ENCODE measurements at regions not wholly inside any gene's neighbourhood (a gene's known extent, or its start where the extent isn't known, plus 50 kb on each side); places are given as distances from the start of the nearest gene placed in this dataset.

DNA sequence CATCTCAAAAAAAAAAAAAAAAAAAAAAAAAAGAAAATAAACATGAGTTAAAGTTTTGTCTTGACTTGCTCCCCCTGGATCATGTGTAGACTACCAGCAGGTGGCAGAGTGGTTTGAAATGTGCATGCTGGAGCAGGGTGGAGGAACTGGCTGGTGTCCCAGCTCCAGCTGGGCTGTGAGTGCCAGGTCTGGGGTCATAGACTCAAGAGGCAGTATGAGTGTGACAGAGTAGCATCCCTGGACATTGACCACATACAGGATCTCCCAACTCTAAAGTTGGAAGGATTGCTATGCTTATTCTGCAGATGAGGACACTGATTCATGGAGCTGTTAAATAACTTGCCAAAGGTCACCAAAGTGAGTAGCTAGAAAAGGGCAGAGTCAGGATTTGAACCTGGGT lies 198.0 kb upstream of the MPHOSPH6 start:
- TF ChIP-seq, protein P1, sequence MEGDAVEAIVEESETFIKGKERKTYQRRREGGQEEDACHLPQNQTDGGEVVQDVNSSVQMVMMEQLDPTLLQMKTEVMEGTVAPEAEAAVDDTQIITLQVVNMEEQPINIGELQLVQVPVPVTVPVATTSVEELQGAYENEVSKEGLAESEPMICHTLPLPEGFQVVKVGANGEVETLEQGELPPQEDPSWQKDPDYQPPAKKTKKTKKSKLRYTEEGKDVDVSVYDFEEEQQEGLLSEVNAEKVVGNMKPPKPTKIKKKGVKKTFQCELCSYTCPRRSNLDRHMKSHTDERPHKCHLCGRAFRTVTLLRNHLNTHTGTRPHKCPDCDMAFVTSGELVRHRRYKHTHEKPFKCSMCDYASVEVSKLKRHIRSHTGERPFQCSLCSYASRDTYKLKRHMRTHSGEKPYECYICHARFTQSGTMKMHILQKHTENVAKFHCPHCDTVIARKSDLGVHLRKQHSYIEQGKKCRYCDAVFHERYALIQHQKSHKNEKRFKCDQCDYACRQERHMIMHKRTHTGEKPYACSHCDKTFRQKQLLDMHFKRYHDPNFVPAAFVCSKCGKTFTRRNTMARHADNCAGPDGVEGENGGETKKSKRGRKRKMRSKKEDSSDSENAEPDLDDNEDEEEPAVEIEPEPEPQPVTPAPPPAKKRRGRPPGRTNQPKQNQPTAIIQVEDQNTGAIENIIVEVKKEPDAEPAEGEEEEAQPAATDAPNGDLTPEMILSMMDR (IDR thresholded peaks at IDR 0.05; ENCODE audit: insufficient read depth, low read length), result no peak
- TF ChIP-seq POLR2AphosphoS5 (IDR thresholded peaks at IDR 0.05; ENCODE audit: low read depth), result no peak
